RWPE1 (cell line): ENCODE measurements at regions not wholly inside any gene's neighbourhood (a gene's known extent, or its start where the extent isn't known, plus 50 kb on each side); places are given as distances from the start of the nearest gene placed in this dataset.
"Not testable (repeated sequence)": the region's sequence is repeated elsewhere in the genome, so short reads cannot be mapped to it uniquely, and the experiment has no call there.

ENCODE experiments used
- CTCF ChIA-PET: fragments of 350-600 bp; sonication (Branson Sonifier 250); formaldehyde crosslinking; extraction: SDS; loops from one replicate; lab custom pipeline; 2021; lab: Yijun Ruan, JAX
- POLR2A ChIA-PET: fragments of 400-600 bp; formaldehyde crosslinking; extraction: SDS; loops from one replicate; lab custom pipeline; 2020; ENCODE audit warnings: antibody characterized with exemption; ENCODE audit not compliant: low non-redundant PET; lab: Yijun Ruan, JAX
- DNase-seq: peaks from one replicate; pipeline ENCODE4 v3.0.0; 2012; ENCODE audit warnings: low spot score
- H3K27ac ChIP-seq: fragments of 450-650 bp; 2 replicates; pipeline ENCODE4 v1.5.1; 2017
- CTCF ChIP-seq: fragments of 450-650 bp; conservative IDR thresholded peaks from 2 replicates; pipeline ENCODE4 v1.5.1; 2017; ENCODE audit warnings: low read depth, mild to moderate bottlenecking

GRCh38 chr9:95391271-95391670 is 73.8 kb upstream of the FANCC start:
- DNase-seq, H3K27ac ChIP-seq, POLR2A ChIA-PET: not testable (repeated sequence)
- CTCF ChIA-PET: interaction anchor here (0.7 kb wide), 1 partner anchor 1813 kb away, joined by 3 read pairs; no protein-coding TSS in a partner anchor

DNA sequence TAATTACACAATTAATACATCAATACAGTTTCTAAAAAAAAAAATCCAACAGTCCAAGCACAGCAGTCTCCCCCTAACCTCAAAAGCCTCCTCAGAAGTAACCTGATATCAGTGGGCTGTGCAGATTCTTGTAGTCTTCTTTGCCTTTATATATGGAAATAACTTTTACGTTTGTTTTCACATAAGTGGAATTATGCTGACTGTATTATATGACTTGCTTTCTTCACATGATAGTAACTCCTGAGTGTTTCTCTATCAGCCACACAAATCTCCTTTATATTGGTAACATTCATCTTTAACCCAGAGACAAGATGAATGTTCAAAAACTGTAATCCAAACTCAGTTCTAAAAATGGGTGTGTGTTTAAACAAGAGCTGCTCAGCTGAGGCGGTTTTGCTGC is 71.9 kb upstream of the FANCC start:
- POLR2A ChIA-PET: no interaction called here
- no peak for DNase-seq
- CTCF ChIA-PET: interaction anchor here (0.9 kb wide), 2 partner anchors 10 to 936 kb away, joined by 5 to 6 read pairs; no protein-coding TSS in a partner anchor
- no peak for TF ChIP-seq CTCF
- H3K27ac ChIP-seq: no peak overlapping the region

DNA sequence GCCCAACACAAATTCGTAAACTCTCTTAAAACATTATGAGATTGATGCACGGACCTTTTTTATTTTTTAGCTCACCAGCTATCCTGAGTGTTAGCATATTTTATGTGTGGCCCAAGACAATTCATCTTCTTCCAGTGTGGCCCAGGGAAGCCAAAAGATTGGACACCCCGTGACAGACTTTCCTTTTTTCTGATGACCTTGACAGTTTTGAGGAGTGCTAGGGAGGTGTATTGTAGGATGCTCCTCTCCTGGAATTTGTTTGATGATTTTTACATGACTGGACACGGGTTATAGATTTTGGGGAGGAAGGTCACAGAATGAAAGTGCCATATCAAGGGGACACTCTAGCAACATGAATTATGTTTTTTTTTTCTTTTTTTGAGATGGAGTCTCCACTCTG is 69.3 kb upstream of the FANCC start:
- POLR2A ChIA-PET: no interaction called here
- TF ChIP-seq CTCF: no peak
- no peak overlapping the region for H3K27ac ChIP-seq
- CTCF ChIA-PET: no interaction called here
- DNase-seq: no peak

GRCh38 chr9:95385521-95385920 is 68.0 kb upstream of the FANCC start:
- DNase-seq: no peak
- H3K27ac ChIP-seq: no peak overlapping the region
- TF ChIP-seq CTCF: no peak
- ChIA-PET POLR2A (no interaction called here), CTCF (no interaction called here)

GRCh38 chr9:95383845-95384244 is 66.3 kb upstream of the FANCC start:
- ChIA-PET POLR2A (no interaction called here), CTCF (interaction anchor here (0.5 kb wide), 1 partner anchor 189 kb away, joined by 3 read pairs; no protein-coding TSS in a partner anchor)
- DNase-seq: no peak
- H3K27ac ChIP-seq: no peak overlapping the region
- TF ChIP-seq CTCF: no peak

GRCh38 chr9:95383185-95383676 is 65.7 kb upstream of the FANCC start:
- ChIA-PET POLR2A (no interaction called here), CTCF (interaction anchor here (0.5 to 0.9 kb wide), 3 partner anchors 10 to 188 kb away, joined by 3 to 8 read pairs (median 3); no protein-coding TSS in a partner anchor)
- peak; percentile 74 for DNase-seq
- H3K27ac ChIP-seq: peak overlapping the region; percentile 50
- TF ChIP-seq CTCF: no peak

- TF ChIP-seq CTCF: no peak
- ChIA-PET CTCF (interaction anchor here (0.8 to 0.9 kb wide), 2 partner anchors 10 to 18 kb away, joined by 3 to 6 read pairs; no protein-coding TSS in a partner anchor), POLR2A (no interaction called here)
- no peak for DNase-seq
- H3K27ac ChIP-seq: peak overlapping the region; percentile 50
Measured at GRCh38 chr9:95382433-95382832, 64.9 kb upstream of the FANCC start.
